ENCODE measurements at regions not wholly inside any gene's neighbourhood (a gene's known extent, or its start where the extent isn't known, plus 50 kb on each side); places are given as distances from the start of the nearest gene placed in this dataset. TPM values are rescaled to one million over a fixed set of nuclear protein-coding genes. Genes with fewer than 3 reads are reported as not detected.

Small RNAs in the stretch of these regions (small RNA-seq; reads per million reads assigned to genes)
- gene GNG5P5 (ENCODE audit: insufficient read length, low read depth) (not detected), gene RN7SL700P (ENCODE audit: insufficient read length, low read depth) (not detected)

Measured in AG04450 (cell line).